Mesodermal cell (in vitro differentiated cells): ENCODE measurements at regions not wholly inside any gene's neighbourhood (a gene's known extent, or its start where the extent isn't known, plus 50 kb on each side); places are given as distances from the start of the nearest gene placed in this dataset.

Experiments
- H3K27ac ChIP-seq: 2 replicates; pipeline ENCODE4 v1.7.0; 2013; ENCODE audit warnings: mild to moderate bottlenecking, low read depth, low read length, moderate library complexity; ENCODE audit not compliant: severe bottlenecking
- H3K36me3 ChIP-seq: 2 replicates; pipeline ENCODE4 v1.7.1; 2013; ENCODE audit warnings: mild to moderate bottlenecking, low read length, moderate library complexity; ENCODE audit not compliant: control insufficient read depth, insufficient read depth
- H3K4me1 ChIP-seq: one replicate; pipeline ENCODE4 v1.7.1; 2013; ENCODE audit warnings: mild to moderate bottlenecking, low read length; ENCODE audit not compliant: insufficient read depth, control insufficient read depth, poor library complexity, severe bottlenecking
- H3K4me3 ChIP-seq: 2 replicates; pipeline ENCODE4 v1.7.0; 2013; ENCODE audit warnings: low read length, control low read depth, mild to moderate bottlenecking; ENCODE audit not compliant: insufficient read depth, poor library complexity, severe bottlenecking; ENCODE audit errors: extremely low read depth
- H3K9me3 ChIP-seq: 2 replicates; pipeline ENCODE4 v1.7.1; 2013; ENCODE audit warnings: mild to moderate bottlenecking, low read length, moderate library complexity; ENCODE audit not compliant: control insufficient read depth
- WGBS, 2 experiments: methylation state at CpG; one replicate each; pipeline ENCODE4 v1.1.5; 2013; ENCODE audit warnings: missing lambda C conversion rate in 2 of 2; ENCODE audit not compliant: insufficient coverage in 2 of 2; 5-methylcytosine and 5-hydroxymethylcytosine counted together

DNA sequence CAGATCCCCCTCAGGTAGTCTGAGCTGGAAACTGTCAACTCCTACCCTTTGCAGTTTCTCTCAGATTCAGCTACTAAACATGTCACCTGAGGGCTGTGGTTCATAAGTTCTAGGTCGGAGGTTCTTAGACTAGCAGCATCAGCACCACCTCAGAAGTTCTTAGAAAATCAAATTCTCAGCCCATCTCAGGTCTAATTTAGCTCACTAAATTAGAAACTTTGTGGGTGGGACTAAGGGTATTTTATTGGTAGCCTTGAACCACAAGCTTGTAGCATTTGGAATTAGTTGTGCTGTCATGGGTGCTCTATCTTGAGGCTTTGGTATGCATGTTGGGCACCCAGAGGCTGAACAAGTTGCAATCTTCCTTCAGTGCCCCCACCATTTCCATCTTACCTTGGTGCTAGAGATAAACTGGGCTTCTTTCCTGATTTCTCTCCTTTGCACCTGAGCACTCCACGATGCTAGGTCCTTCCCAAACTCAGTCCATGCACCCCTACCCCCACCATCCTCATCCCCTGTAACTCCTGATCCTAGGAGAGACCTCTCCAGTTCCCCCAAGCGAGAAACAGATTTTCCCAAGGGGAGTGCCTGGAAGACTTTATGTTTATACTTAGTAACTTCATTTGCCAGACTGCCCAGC is 54.2 kb downstream of the S1PR1 start:
- Histone ChIP-seq H3K4me1 (peaks cover 21% of the 10 kb centered on the region), H3K27ac (peak overlapping the region; percentile 68), H3K4me3 (no peak overlapping the region), H3K9me3 (no peaks in the 10 kb centered on the region), H3K36me3 (no peaks in the 10 kb centered on the region)
- 88 to 100% methylated on average over 1 to 2 of the region's 3 CpGs for WGBS, 2 experiments

DNA sequence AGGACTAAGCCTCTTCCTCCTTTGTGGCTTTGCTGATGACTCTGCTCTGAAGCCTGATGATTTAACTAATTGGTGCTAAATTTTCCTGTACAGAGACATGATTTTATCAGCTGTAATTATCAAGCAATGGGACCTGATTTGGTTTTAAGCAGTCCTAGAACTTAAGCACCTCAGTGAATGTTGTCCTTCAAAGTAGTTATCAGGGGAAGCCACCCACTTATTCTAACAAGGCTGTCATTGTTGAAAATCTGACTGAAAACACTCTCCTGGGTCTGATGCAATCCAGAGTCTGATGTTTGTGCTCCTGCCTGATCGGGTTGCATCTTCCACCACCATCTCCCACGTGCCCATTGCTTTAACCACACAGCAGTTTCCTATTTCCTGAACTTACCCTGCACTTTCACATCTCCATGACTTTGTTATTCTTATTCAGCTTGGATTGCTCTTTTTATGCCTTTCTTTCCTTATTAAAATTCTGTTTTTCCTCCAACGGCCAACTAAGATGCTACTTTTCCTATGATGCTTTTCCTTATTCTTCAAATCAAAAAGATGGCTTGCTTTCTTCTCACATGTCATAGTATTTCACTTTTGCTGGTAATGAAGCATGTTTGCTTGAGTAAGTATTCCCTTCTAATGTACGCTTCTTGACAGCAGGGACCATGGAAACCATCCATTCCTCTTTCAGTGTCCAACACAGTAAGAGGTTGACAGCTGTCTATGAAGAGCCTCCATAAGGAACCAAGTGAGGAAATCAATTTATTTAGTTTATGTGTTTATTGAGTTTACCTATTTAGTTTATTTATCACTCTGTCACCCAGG is 55.0 kb downstream of the S1PR1 start:
- peak overlapping the region; percentile 68 for H3K27ac ChIP-seq
- WGBS, 2 experiments, result 49 to 52% methylated on average over 2 to 3 of the region's 4 CpGs
- no peaks in the 10 kb centered on the region for H3K9me3 ChIP-seq
- peaks cover 21% of the 10 kb centered on the region for H3K4me1 ChIP-seq
- H3K4me3 ChIP-seq, result no peak overlapping the region
- H3K36me3 ChIP-seq, result no peaks in the 10 kb centered on the region

DNA sequence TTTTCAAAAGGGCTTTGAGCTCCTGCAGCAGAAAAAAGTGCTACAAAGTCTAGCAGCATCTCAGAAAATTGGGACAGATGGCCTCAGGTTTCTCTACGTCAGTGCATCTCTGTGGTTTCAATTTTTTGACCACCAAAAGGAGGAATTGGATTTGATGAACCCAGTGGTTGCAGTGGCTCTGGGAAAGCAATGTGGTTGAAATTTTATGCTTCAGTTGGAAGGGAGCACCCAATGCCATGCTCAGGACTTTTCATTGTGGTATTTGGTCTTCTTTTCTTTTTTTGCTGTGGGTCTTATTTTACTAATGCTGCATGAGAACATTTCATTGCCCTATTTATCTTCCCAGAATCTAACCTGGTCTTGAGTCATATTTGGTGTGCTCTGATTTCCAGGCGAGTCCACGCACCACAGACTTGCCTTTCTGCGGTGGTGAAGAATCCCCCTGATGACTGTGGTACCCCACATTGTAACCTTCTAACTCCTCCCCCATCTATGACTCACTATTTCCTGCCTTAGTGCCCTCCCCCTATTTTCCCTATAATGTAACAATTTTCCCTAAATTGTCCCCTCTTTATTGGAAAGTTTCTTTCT is 56.7 kb downstream of the S1PR1 start:
- 84 to 96% methylated on average over 4 of the region's 4 CpGs for WGBS, 2 experiments
- no peaks in the 10 kb centered on the region for H3K36me3 ChIP-seq
- peaks cover 21% of the 10 kb centered on the region for H3K4me1 ChIP-seq
- H3K27ac ChIP-seq, result no peak overlapping the region
- no peaks in the 10 kb centered on the region for H3K9me3 ChIP-seq
- H3K4me3 ChIP-seq, result no peak overlapping the region

DNA sequence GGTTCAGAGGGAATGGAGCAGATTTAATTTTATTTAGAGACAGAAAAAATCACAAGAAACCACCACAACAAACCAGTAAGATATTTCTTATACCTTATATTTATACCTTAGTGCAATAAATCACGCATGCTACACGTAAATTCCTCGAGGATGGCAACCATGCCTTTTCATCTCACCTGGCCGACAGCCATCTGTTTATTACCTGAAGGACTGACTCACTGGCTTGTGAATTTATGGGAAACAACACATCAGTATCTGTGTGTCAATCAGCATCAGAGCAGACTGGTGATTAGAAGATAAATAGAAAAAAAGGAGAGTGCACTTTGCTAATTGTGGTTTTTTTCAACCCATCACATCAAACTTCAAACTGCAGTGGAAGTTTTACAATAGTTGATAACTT is 58.4 kb downstream of the S1PR1 start:
- WGBS, 2 experiments, result 60 to 97% methylated on average over 3 of the region's 4 CpGs
- H3K9me3 ChIP-seq, result no peaks in the 10 kb centered on the region

DNA sequence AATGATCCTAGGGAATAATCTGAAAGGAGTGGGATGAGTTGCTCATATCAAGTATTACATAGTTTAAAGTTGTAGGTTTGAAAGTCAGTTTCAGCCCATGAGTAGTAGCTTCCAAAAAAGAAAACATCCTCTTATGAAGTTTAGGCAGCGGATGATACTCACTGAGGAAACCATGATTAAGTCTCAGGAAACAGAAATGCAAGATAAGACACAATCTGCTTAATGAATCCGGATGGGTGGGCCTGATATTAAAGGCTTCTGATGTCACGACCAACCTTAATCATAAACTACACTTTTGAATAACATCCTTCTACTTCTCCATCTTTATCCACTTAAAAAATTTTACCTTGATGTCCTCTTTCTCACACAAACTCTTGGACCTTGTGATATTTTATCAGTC is 61.8 kb downstream of the S1PR1 start:
- Histone ChIP-seq H3K27ac (no peak overlapping the region), H3K9me3 (no peaks in the 10 kb centered on the region), H3K36me3 (no peaks in the 10 kb centered on the region), H3K4me3 (no peak overlapping the region), H3K4me1 (peaks cover 11% of the 10 kb centered on the region)
- 72 to 88% methylated on average over 2 to 3 of the region's 3 CpGs for WGBS, 2 experiments

More for the DNA sequence above, 58.4 kb downstream of the S1PR1 start:
- Histone ChIP-seq H3K27ac (no peak overlapping the region), H3K4me3 (no peak overlapping the region), H3K4me1 (peaks cover 21% of the 10 kb centered on the region), H3K36me3 (no peaks in the 10 kb centered on the region)

DNA sequence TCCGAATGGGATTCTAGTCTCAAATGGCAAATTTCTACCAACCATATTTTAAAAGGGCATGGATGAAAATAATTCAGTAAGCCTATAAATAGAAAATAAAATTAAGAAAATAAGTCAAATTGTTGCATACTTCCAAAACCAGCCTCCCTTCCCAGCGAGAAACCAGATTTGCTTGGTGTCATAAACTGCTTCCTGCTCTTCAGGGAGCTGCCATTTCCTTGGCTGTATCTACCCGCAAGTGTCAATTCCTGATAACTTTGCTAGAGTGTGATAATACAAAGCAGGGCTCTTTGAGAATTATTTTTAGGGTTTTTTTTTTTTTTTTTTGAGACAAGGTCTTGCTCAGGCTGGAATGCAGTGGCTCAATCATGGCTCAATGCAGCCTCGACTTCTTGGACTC is 62.3 kb downstream of the S1PR1 start:
- H3K36me3 ChIP-seq, result no peaks in the 10 kb centered on the region
- 82 to 100% methylated on average over 2 to 3 of the region's 4 CpGs for WGBS, 2 experiments
- no peak overlapping the region for H3K27ac ChIP-seq
- no peak overlapping the region for H3K4me3 ChIP-seq
- H3K9me3 ChIP-seq, result no peaks in the 10 kb centered on the region
- H3K4me1 ChIP-seq, result peaks cover 11% of the 10 kb centered on the region

DNA sequence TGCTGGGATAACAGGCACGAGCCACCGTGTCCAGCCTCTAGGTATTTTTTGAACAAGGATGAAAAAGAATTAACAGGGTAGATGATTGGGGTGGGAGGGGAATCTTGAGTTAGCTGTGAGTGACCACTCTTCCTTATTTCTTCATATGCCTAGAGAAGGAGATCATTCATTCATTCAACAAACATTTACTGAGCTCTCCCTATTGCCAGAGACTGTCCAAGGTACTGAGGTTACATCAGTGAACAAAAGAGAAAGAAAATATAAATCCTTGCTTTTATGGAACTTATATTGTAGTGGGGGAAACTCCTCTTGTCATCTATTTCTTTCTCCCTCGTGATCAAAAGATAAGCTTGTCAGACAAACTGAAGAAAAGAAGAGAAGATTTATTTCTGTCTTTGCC is 62.9 kb downstream of the S1PR1 start:
- no CpG with 5 or more reads among the region's 3 CpGs for WGBS, 2 experiments
- no peak overlapping the region for H3K27ac ChIP-seq
- H3K4me1 ChIP-seq, result peaks cover 11% of the 10 kb centered on the region
- no peak overlapping the region for H3K4me3 ChIP-seq
- H3K9me3 ChIP-seq, result no peaks in the 10 kb centered on the region
- H3K36me3 ChIP-seq, result no peaks in the 10 kb centered on the region

DNA sequence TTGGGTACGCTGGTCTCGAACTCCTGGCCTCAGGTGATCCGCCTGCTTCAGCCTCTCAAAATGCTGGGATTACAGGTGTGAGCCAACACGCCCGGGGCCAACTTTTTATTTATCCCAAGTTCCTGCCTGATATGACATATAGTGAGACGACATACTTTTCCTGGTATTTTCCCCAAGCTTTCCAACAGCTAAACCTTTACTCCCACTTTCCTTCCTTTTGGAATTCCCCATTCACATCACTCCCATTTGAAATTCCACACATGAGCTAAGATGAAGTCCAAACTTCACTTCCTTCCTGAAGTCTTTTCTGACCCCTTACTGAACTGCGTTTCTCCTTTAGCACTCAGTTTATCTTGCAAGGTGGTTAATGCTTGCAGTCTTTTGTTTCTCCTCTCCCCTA is 64.1 kb downstream of the S1PR1 start:
- Histone ChIP-seq H3K4me1 (peaks cover 11% of the 10 kb centered on the region), H3K4me3 (no peak overlapping the region), H3K36me3 (no peaks in the 10 kb centered on the region), H3K9me3 (no peaks in the 10 kb centered on the region), H3K27ac (no peak overlapping the region)
- 93 to 95% methylated on average over 7 of the region's 7 CpGs for WGBS, 2 experiments

DNA sequence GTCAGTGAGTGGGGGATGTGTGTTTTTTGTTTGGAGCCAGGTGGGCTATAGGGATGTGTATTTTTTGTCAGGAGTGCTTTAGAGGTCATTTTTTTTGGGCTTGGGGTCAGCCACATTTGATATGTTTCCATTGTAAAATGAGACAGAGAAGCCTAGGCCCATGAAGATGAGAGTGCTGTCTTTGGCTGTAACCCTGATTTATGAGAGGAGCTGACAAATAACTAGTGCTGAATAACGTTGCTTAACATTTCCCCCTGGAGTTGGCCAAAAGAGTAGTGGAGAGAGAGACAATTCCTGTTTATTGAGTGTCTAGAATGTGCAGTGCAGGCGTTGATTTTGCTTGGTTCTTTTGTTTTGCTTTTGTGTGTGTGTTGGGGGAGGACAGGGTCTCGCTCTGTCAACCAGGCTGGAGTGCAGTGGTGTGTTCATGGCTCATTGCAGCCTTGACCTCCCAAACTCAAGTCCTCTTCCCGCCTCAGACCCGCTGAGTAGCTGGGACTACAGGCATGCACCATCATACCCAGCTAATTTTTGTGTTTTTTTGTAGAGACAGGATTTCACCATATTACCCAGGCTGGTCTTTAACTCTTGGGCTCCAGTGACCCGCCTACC is 64.7 kb downstream of the S1PR1 start:
- Histone ChIP-seq H3K27ac (no peak overlapping the region), H3K36me3 (no peaks in the 10 kb centered on the region), H3K4me1 (peaks cover 11% of the 10 kb centered on the region), H3K4me3 (no peak overlapping the region), H3K9me3 (no peaks in the 10 kb centered on the region)
- WGBS, 2 experiments, result 70 to 82% methylated on average over 3 to 4 of the region's 6 CpGs

DNA sequence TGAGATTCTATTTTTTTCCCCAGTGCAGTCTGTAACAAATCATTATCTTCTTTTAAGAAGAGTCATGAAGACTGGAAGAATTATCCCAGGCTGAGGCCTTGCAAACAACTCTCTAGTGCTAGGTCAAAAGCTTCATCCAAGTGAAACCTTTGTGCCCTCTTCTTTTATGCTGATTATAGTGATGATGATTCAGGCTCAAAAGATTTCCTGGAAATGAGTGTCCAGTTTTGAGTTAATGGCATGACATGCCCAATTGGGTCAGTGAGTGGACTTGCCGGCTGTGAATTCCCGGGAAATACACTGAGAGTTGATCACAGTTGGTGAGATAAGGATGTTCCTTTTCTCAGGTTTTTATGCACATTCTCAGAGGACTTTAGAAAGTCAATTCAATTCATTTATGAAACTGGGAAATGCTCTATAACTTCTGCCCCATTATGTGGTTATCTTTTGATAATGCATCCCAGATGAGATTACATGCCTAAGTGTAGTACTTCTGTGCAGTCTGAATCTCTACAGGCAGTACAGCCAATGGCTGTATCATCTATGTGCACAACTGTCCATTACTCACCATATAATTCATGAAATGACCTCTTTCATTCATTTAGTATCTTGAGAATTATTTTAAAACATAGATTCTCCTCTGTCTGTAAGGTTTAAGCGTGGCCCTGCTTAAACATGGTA is 66.2 kb downstream of the S1PR1 start:
- Histone ChIP-seq H3K4me3 (no peak overlapping the region), H3K27ac (no peak overlapping the region), H3K4me1 (peaks cover 11% of the 10 kb centered on the region), H3K36me3 (no peaks in the 10 kb centered on the region), H3K9me3 (no peaks in the 10 kb centered on the region)
- 60 to 83% methylated on average over 1 to 3 of the region's 3 CpGs for WGBS, 2 experiments
